K562 (cell line): ENCODE measurements at regions not wholly inside any gene's neighbourhood (a gene's known extent, or its start where the extent isn't known, plus 50 kb on each side); places are given as distances from the start of the nearest gene placed in this dataset.

Experiments used
- CBFA2T2 ChIP-seq: fragments of 450-650 bp; conservative IDR thresholded peaks from 2 replicates; pipeline ENCODE4 v1.6.1; 2017; ENCODE audit warnings: mild to moderate bottlenecking
- CC2D1A ChIP-seq: fragments of 450-650 bp; IDR thresholded peaks from 2 replicates; pipeline ENCODE4 v1.6.1; 2017; ENCODE audit warnings: mild to moderate bottlenecking
- CREB3L1 ChIP-seq: fragments of 450-650 bp; IDR thresholded peaks from 2 replicates; pipeline ENCODE4 v1.6.1; 2014; ENCODE audit warnings: low read depth, mild to moderate bottlenecking, moderate library complexity, borderline replicate concordance
- CREBBP ChIP-seq: IDR thresholded peaks from one replicate; pipeline ENCODE4 v1.6.1; 2012; ENCODE audit warnings: low read depth, mild to moderate bottlenecking, control low read depth, inconsistent platforms, low read length
- LARP7 ChIP-seq: fragments of 450-650 bp; IDR thresholded peaks from 2 replicates; pipeline ENCODE4 v1.6.1; 2016
- NFYB ChIP-seq: IDR thresholded peaks from 2 replicates; pipeline ENCODE4 v1.6.1; 2011; ENCODE audit warnings: mild to moderate bottlenecking, moderate library complexity; ENCODE audit not compliant: insufficient read length; ENCODE audit errors: extremely low read depth
- NONO ChIP-seq, 2 experiments: fragments of 200-400 bp in 1 of 2; fragments of 450-650 bp in 1 of 2; formaldehyde crosslinking in 1 of 2; IDR thresholded peaks; 2 replicates each; pipeline ENCODE4 v1.6.1; 2017; ENCODE audit warnings: low read depth in 2 of 2, mild to moderate bottlenecking in 2 of 2, moderate library complexity in 2 of 2, low read length in 1 of 2
- ZBTB34 ChIP-seq: fragments of 250-450 bp; sonication (Bioruptor Pico); IDR thresholded peaks from 2 replicates; pipeline ENCODE4 v1.8.0; 2021; ENCODE audit warnings: mild to moderate bottlenecking, moderate library complexity

DNA sequence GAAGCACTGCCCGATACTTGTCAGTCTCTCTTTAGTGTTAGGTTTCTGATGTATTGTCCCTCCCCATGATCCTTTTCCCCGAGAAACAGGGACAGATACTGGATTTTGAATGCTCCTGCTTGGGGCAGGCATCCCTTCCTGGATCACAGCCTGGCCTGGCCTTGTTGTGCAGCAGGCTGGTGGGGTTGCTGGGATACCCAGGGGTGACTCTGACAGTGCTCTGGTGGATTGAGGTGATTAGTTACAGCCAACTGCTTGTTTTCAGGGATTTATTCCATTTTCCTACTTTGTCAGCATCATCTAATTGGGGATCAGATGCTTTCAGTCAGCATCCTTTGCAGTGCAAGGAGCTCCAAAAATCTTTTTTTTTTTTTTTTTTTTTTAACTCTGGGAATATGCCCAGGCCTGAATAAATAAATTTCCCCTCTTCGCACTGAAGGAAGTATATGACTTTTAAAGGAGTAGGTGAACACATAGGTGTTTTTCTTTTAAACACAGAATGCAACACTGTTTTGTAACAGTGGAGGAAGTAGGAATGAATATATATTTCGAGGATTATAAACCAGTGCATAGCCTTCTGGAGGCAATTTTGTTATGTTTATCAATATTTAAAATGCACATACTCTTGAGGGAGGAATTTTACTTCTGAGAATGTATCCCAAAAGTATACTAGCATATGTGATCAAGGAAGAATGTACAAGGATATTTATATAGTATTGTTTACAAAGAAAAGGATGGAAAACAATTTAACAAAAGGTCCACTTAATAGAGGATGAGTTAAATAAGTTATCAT, 127.3 kb upstream of the ELL2 start (continued):
- TF ChIP-seq NONO (IDR thresholded peaks at IDR 0.05; ENCODE audit: low read depth in 2 of 2, low read length in 1 of 2) (no peak), CREBBP (no peak), CREB3L1 (no peak), NFYB (no peak), LARP7 (no peak), CBFA2T2 (no peak), ZBTB34 (CRISPR knock-in tag) (no peak), CC2D1A (no peak)
